Stomach (tissue), 4 donors: ENCODE measurements at regions not wholly inside any gene's neighbourhood (a gene's known extent, or its start where the extent isn't known, plus 50 kb on each side); places are given as distances from the start of the nearest gene placed in this dataset.

ENCODE experiments used
- CTCF ChIP-seq, 7 experiments: fragments of 450-650 bp in 4 of 7; fragments of 200-600 bp in 3 of 7; sonication (generic) in 3 of 7; IDR thresholded peaks; one replicate each; pipeline ENCODE4 v1.5.1; 2016 to 2019; ENCODE audit warnings: antibody characterized with exemption in 7 of 7, control low read depth in 2 of 7, mild to moderate bottlenecking in 1 of 7
- EP300 ChIP-seq: sonication (generic); formaldehyde crosslinking; IDR thresholded peaks from one replicate; pipeline ENCODE4 v1.6.1; 2017; ENCODE audit warnings: antibody characterized with exemption

GRCh38 chr20:11143481-11143880 is 469.7 kb upstream of the JAG1 start:
- no peak for TF ChIP-seq CTCF (IDR thresholded peaks at IDR 0.05)
- no peak for TF ChIP-seq EP300
